Activated T-cell treated with anti-CD3 and anti-CD28 coated beads, Interleukin-2, amount 50 U/mL, for 48 hours (primary cell): ENCODE measurements at regions not wholly inside any gene's neighbourhood (a gene's known extent, or its start where the extent isn't known, plus 50 kb on each side); places are given as distances from the start of the nearest gene placed in this dataset.

Source experiments
- DNase-seq, 2 experiments: peaks; one replicate each; pipeline ENCODE4 v3.0.0-alpha.2; 2020

DNA sequence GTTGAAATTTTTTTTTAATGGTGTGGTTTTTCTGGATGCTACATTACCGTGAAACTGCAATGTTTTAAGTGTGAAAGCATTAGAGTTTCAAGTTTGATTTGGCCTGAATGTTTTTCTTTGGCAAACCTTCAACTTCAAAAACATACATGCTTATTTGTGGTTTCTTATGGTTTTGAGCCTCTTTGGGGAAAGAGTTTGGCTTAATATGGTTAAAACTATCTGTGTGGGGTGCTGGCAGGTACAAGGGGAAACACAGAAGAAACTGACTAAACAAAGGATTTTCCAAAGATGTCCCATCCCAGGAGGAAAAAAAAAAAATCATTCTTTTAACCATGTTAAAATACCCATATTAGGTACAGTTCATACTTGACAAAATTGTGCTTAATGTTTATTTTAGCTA, 121.1 kb downstream of the HGF start:
- no peak for DNase-seq

DNA sequence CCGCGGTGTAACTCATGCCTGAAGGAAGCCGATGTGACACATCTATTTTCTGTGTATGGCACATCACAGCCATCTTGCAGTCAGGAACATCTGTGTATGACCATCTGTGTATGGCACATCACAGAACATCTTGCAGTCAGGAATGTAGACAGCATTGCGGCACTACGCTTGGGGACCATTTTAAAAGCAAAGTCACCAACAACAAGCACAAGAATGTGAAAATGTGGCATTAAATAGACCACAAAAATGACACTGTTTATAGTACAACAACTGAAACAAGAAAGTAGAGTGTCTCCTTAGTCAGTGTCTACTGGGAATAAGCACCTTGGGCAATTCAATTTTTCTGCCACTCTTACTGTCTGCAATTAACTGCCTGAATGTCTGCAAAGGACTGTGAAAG, 124.4 kb downstream of the HGF start:
- DNase-seq, result no peak

DNA sequence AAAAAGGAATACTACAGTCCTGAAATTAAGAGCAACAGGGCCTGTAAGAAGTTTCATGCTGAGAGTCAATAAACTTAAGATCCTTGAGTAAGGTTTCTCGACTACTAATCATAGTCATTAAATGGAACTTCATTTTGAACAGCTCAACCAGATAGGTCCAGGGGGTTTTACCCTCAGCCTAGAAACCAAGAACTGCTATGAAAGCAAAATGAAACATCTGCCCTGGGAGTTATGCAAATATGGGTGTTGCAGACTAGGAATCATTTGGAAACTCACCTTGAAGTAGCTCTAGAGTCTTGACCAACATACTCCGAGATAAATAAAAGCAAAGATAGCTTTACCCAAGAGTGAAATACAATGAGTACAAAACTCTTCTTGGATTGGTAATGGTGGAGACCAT, 128.0 kb downstream of the HGF start:
- no peak for DNase-seq

DNA sequence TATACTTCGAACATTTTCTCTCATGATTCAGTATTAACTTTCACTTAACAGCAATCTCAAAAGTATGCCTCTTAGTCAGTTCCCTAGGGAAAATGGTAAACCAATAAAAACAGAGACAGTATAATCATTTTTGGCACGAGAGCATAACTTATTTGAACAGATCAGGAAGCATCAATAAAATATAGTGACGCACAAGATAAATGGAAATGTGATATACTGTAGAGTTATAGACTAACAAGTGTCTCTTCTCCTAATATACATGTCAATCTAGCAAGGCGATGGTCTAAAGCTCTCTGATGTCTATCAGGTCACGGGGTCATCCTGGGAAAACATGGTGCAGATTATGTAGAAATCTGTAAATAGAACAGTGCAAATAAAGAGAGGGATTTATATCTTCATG, 131.6 kb downstream of the HGF start:
- DNase-seq, result no peak

DNA sequence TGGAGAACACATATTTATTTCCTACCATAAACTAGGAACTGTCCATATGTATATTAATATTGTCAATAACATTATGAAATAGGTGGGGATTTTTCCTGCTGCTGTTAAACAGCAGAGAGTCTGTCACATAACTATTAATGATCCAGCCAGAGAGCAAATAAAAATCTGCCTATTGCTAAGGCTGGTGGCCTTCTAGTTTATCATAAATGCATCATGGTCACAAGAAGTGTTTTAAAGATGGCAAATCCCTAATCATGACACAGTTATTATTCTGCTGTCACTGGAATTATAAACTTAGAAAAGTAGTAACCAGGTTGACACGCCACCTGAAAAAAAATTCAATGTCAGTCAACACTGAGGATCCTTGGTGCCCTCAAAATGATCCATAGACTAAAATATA, 132.3 kb downstream of the HGF start:
- no peak for DNase-seq

DNA sequence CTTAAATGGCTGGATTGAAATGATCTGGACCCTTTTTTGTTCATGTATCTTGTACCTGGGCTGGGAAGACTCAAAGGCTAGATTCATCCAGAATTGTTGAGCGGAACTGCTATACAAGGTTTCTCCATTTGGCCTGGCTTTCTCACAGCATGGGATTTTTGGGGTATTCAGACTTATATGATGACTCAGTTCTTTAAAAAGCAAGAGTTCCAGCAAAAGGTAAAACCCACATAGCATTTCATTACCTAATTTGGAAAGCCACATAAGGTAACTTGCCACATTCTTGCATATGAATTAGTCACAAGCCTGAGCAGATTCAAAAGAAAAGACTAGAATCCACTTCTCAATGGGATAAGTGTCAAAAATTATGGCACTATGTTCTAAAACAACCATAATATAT, 137.4 kb downstream of the HGF start:
- DNase-seq, result no peak

DNA sequence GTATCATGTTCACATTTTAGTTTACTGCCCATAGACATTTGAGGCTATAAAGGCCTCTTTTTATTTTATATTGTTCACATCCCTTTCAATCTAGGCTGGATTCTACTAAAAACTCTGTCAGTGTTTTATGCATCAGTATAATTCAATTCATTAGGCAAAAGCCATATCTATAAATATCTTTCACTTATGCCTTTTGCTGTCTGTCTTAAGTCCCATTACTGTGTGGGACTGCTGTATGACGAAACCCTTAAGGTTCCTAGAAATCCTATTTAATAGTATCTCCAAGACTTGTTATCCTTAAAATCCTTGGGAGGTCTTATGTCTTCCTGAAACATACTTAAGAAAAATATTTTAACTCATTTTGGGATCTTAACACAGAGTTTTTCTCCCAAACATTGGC, 139.2 kb downstream of the HGF start:
- DNase-seq, result no peak

DNA sequence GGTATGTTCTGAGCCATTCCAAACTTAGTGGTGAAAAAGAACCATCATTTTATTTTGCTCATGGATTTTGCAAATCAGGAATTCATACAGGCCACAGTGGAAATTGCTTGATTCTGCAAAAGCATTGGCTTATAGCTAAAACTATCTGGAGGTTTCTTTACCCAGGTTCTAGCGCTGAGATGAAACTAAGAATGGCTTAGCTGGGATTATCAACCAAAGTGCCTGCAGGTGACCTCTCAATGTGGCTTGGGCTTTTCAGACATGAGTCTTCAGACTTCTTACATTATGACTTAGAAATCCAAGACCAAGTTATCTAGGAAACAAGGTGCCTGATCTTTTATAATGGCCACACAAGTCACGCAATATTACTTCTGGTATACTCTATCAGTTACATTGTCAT, 140.1 kb downstream of the HGF start:
- no peak for DNase-seq

DNA sequence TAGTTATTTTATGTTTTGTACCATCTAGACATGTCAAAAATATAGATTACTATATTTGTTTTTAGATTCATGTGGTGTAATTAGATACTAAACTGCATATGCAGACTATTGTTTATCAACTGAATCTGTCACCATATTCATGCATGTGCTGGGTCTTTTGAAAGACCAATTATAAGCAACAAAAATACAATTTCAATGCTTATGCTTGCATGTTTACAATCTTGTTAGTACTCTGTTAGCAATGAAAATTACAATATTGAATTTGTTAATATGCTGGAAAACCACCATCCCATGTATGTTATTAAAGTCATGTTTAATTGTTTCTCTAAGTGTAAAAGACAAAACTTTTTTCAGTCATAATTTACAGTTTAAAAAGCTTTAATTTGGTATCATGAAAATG, 140.9 kb downstream of the HGF start:
- no peak for DNase-seq

DNA sequence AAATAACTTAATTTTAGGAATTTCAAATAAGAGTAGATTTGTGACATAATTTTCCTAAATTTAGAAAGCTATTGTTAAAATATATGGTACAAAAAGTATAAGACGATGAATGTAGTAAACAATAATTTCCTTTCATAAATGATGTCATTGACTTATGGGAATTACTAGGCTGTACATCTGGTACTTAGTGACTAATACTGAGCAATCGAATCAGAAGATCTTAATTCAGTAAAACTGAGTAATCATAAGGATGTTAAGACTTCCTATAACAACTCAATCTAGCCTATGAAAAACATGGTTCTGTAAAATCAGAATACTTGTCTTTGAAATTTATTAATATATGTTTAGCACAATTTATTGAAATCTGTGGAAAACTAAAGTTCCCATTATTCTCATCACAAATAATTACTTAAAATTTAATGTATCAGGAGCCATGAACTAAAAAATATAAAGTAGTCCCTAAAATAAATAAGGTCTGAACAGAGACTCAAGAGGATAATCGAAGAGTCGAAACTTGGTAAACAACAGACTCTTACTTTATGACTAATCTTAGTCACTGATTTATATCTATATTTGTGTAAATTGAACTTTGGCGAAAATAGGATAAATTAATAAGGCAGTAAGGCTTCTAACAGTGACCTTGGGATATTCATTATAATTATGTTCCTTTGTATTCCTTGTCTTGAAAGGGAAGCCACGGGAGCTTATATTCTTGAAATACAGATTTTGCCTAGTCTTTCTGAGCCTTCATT, 142.1 kb downstream of the HGF start:
- DNase-seq, result no peak

DNA sequence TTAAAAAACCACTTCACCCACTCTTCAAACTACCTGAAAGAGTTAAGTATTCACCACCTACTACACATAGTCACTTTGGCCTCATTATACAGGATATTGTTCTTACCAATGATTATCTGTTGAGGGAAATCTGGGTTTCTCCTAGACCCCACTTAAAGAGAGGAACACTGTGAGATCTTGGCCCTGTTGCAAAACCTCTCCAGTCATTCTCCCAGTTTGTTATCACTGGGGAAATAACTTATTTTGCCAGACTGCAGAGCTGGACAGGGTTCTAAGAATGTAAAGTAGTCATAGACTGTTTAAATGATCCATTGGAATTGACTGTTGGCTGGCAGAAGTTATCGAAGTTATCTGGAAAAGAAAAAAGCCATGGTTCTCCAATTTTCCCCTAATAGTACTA, 143.8 kb downstream of the HGF start:
- no peak for DNase-seq

DNA sequence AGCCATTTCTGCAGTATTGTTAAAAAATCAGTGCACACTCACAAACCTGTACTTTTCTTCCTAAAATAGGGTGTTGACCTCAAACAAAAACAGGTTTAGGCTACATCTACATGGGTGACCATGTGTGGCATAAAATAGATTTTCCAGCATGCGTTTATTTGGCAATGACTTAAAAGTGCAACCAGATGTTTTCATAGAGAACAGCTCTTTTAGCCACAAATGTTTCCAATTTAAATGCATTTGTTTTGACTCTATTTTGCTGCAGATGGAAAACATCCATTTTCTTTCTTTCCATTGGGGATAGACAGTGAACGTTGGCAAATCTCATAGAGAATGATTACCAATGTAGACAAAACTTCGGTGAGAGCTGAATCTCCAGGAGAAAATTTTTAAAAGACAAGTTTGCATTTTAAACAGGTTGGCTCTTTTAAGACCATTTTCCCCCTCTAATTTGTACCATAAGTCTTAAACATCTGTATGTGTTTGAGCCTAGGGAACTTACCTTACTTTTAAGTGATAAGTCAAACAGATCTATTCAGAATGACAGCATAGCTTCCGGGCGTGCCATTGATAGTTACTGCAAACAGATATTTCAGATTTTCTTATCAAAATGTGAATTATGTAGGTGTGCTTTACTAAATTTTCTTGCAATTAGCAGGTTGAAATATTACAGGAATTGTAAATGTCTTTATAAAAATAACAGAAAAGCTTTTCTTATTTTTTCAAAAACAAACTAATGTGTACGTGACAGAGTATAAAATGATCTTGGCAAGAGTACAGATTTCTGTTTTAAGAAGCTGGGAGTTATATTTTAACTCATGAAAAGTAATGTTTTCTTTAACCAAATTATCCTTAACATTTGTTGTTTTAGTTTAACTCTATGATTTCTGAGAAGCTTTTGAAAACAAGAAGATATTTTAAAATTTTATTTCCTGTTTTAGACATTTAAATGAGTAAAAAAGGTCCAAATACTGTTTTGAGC, 144.9 kb downstream of the HGF start:
- no peak for DNase-seq

DNA sequence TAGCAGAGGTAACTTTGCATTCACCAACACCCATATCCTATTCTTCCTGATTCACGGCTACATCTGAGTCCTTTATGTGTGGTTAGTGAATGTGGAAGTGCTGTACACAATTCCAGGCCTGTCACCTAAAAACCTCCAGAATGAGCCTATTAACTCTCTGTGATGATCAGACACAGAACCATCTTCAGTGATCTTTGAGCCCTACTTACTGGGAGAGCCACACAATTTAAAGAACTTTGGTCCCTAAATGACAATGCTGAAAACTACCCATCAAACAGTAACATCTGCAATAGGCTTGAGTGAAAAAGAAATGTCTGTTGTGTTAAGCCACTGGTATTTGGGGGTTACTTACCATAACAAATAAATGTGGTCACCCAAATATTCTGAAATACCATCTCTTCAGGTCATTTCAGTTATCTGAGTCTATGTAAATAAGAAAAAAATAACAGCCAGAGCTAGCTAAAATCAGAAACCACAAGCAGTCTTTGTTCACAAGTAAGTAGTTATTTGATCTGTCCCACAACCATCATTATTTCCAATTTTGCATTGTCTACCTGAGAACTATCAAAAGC, 145.7 kb downstream of the HGF start:
- DNase-seq, result no peak

DNA sequence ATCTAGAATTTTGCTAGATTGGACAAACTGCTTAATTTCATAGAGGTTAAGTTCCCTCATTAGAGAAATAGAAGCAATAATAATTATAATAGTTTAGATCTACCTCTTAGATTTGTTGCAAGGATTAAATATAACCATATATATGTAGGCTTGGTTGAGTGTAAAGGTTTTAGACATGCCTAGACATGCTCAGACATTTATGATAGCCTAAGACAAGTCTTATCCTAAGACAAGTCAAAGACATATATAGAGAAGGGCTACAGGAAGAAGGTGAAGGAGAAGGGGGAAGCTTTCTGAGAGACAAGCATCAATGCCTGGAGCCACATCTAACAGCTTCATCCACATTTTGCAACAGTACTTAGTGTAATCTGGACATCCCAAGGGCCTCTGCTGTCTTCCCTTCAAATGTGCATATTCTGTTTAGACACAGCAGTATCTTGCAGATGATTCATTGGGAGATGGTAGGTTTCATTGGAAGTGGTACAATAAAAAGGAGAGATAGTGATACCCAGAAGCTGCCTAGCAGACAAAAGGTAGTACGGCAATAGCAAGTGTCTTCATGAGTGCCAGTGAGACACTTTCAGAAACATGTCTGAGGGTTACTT, 146.5 kb downstream of the HGF start:
- DNase-seq, result no peak

DNA sequence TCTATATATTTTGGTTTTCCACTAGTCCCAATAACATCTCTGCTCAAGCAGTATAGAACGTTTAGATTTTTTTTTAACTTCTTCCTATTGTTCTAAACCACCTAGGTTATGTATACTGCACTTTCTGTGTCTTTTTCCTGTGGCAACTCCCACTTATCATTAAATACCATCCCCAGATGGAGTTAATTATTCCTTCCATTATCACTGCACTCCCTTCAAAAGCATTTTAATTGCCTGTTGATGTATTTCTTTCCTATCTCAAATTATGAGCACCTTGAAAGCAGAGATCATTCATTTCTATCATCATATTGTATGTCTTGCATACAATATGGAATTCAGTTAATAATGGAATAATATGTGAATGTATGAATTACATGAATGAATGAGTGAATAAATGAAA, 148.0 kb downstream of the HGF start:
- DNase-seq, result no peak

DNA sequence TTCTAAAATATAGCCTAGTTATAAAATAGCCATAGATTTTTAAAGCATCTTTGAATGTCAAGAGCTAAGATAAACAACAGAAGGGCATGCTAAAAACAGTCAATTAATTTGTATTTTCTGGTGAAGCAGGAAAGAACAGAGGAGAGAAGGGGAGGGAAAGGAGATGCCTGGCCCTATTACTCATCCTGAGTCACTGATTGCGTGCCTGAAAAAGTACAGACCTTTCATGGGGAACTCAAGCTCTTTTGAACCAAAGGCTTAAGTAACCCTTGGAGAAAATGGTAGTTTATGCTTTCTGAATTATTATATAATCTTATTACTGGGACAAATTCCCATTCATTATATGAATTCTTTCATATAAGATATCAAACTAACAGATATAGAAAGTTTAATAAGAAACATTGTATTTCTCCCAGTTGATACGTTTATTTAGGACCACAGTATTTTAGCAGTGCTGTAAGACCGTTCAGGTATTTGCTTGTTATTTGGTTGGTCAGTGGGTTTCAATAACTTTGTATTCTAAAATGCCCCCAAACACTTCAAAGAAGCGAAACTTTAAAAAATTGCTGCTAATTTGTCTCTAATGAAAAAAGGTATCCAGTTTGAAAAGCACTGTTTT, 151.3 kb downstream of the HGF start:
- DNase-seq, result no peak

DNA sequence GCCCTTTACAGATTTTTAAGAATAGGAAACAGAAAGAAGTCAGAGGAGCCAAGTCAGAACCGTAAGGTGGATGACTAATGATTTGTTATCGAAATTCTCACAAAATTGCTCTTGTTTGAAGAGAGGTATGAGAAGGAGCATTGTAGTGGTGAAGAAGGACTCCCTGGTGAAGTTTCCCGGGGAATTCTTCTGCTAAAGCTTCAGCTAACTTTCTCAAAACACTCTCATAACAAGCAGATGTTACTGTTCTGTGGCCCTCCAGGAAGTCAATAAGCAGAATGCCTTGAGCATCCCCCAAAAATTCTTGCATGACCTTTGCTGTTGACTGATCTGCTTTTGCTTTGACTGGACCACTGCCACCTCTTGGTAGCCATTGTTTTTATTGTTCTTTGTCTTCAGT, 152.9 kb downstream of the HGF start:
- no peak for DNase-seq

DNA sequence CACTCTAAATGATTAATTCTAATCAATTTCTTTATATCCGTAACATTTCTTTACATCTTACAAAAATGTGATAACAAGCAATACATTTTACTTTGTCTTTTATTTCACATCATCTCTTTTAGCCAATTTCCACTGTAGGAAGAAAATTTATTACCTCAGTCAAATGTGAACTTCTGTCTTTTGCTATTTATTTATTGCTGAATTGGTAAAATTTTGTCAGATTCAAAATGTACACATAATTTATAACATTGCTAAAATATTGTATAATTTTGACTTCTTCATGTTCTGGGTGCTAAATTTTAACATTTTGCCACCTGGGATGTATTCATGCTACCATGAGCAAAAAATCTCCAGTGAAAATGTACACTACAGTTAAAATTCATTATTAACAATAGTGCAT, 158.0 kb downstream of the HGF start:
- no peak for DNase-seq

DNA sequence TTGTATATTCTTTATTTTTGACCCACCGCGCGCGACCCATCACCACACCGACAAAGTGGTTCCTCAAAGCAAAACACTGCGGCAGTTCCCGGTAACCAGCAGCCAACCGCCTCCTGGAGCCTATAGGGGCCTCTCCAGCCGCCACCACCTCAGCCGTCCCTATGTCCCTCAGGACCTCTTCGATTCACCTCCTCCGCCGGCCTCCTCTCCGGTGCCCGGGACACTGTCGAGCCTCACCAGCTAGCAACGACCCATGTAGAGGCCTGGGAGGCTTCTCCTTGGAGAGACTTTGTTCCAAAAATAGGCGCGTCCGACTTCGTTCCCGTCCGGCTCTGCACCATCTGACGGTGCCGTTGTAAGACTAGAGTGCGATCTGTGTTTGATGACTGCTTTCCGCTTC, 158.8 kb downstream of the HGF start:
- DNase-seq, result no peak

DNA sequence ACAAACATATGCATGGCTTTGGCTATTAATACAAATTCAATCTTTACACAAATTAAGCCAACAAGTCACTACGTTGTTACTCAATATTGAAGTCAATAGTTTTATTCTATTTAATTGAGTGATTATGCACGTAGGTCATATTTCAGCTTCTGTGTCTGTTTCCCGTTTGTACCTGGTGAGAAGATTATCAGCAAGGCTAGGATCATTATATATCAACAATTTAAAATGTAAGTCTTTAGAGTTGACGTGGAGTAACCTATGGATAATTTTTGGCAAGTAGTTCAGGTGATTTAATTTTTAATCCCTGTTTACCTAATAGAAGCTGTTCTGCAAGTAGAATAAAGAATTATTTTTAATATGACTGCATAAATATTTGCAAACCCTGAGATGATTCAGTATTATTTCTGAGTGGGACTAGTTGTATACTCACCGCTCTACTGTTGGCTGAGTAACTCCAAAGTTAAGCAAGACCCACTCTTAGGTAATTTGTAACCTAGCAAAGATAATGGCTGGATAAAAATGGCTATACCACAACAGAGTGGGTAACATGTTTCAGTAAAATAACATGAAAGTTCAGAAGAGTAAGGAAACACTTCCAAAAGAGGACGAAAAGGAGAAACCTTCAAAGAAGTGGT, 161.0 kb downstream of the HGF start:
- no peak for DNase-seq

DNA sequence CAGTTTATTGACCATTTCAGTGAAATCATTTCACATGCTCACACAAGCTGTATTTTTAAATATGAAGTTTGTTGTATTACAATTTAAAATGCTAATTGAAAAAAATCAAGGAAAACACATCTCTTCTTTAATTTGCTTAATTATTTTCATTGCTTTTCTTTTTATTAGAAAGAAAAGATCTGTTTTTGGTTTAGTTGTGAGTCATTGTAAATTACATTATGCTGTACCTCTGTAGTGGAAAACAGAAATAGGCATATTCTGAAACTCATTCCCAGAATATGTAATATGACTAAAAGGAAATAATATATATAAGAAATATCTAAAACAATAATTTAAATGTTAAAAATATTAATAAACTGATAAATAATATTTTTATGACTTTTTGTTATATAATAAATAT, 161.9 kb downstream of the HGF start:
- DNase-seq, result no peak

DNA sequence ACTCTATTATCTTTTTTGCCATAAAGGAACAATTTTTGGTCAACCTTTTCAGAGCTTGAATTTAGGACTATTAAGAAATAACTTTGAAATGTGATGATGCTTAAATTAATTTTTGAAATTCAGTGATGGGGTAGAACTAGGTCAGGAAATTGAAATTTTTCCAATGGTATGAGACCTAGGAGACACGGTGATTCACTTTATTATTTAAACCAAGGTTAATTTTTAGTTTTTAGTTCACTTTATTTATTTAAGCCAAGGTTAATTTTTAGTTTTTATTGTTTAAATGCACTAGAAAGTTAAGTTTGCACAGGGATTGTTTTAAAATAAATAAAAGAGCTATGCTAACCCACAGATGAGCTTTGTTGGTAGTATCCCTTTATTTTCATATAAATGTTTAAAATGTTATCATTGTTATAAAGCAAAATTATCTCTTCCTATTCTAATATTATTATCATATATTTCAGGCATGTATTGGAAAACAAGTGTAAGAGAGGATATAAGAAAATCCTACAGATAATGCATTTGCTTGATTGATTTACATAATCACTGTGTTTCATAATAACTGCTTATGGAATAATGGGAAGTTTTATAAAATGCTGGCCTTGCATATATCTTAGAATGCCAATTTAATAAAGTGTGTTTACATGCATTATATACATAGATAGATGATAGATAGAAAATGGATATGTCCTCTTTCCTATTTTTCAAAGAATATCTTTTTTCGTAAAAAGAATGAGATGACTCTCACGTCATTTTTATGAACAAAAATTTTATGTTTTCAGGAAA, 163.6 kb downstream of the HGF start:
- DNase-seq, result no peak
